Uterus (tissue), 2 donors: ENCODE measurements at regions not wholly inside any gene's neighbourhood (a gene's known extent, or its start where the extent isn't known, plus 50 kb on each side); places are given as distances from the start of the nearest gene placed in this dataset.

ENCODE experiments used
- CTCF ChIP-seq, 4 experiments: fragments of 200-600 bp in 2 of 4; fragments of 450-650 bp in 2 of 4; sonication (generic) in 2 of 4; IDR thresholded peaks; one replicate each; pipeline ENCODE4 v1.5.1; 2016 to 2019; ENCODE audit warnings: antibody characterized with exemption in 4 of 4, mild to moderate bottlenecking in 2 of 4, moderate library complexity in 1 of 4
- POLR2A ChIP-seq, 2 donors: fragments of 450-650 bp; IDR thresholded peaks; one replicate each; pipeline ENCODE4 v1.6.1; 2016; ENCODE audit warnings: antibody characterized with exemption in 2 of 2, mild to moderate bottlenecking in 1 of 2, moderate library complexity in 1 of 2

DNA sequence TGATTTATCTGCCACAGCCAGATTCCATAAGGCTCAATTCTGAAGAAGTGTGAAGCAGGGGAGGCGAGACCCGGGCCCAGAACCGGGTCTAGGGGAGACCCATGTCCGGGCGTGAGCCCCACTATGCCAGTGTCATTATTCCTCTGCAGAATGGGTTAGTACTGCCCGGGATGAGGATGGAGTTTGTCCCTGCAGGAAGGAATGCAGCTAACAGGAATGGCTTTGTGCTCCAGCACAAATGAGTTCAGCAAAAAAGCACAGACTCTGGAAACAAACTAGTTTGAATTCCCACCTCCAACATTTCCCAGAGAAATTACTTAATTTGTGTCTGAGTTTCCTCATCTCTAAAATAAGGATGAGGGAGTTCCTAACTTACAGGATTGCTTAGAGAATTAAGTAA, 202.9 kb downstream of the SYK start:
- no peak for TF ChIP-seq CTCF (IDR thresholded peaks at IDR 0.05)
- TF ChIP-seq POLR2A (IDR thresholded peaks at IDR 0.05): no peak
